Urothelium cell line (cell line): ENCODE measurements at regions not wholly inside any gene's neighbourhood (a gene's known extent, or its start where the extent isn't known, plus 50 kb on each side); places are given as distances from the start of the nearest gene placed in this dataset.
"Not testable (repeated sequence)": the region's sequence is repeated elsewhere in the genome, so short reads cannot be mapped to it uniquely, and the experiment has no call there.

ENCODE experiments used
- DNase-seq: peaks from one replicate; pipeline ENCODE4 v3.0.0; 2011; ENCODE audit warnings: low spot score, mixed read lengths
- FAIRE-seq: peaks from 2 replicates; lab custom pipeline; 2011; peaks lifted over from hg19 to GRCh38; lab: Jason Lieb, UNC

GRCh38 chrX:65888150-65888549 lies 151.7 kb downstream of the VSIG4 start:
- FAIRE-seq, DNase-seq: not testable (repeated sequence)

GRCh38 chrX:65883556-65883955 lies 156.3 kb downstream of the VSIG4 start:
- FAIRE-seq (no peak), DNase-seq (no peak)

GRCh38 chrX:65879977-65880799 lies 159.7 kb downstream of the VSIG4 start:
- no peak for DNase-seq
- no peak for FAIRE-seq

- no peak for FAIRE-seq
Measured at GRCh38 chrX:65878456-65878855, 161.4 kb downstream of the VSIG4 start.

GRCh38 chrX:65877953-65878352 lies 161.9 kb downstream of the VSIG4 start:
- no peak for DNase-seq
- FAIRE-seq = no peak

More at GRCh38 chrX:65878456-65878855, 161.4 kb downstream of the VSIG4 start:
- DNase-seq = no peak

GRCh38 chrX:65875614-65876013 lies 164.3 kb downstream of the VSIG4 start:
- FAIRE-seq, DNase-seq: not testable (repeated sequence)

GRCh38 chrX:65874765-65875164 lies 165.1 kb downstream of the VSIG4 start:
- FAIRE-seq (no peak), DNase-seq (no peak)

- DNase-seq (no peak), FAIRE-seq (no peak)
Measured at GRCh38 chrX:65874110-65874509, 165.8 kb downstream of the VSIG4 start.

- no peak for DNase-seq
- no peak for FAIRE-seq
Measured at GRCh38 chrX:65873385-65873784, 166.5 kb downstream of the VSIG4 start.

- peak; percentile 78 for DNase-seq
- FAIRE-seq = no peak
Measured at GRCh38 chrX:65871671-65872311, 168.1 kb downstream of the VSIG4 start.

GRCh38 chrX:65870544-65870943 lies 169.3 kb downstream of the VSIG4 start:
- FAIRE-seq, DNase-seq: not testable (repeated sequence)

GRCh38 chrX:65866773-65867172 lies 173.1 kb downstream of the VSIG4 start:
- FAIRE-seq (no peak), DNase-seq (no peak)

GRCh38 chrX:65866146-65866545 lies 173.7 kb downstream of the VSIG4 start:
- no peak for FAIRE-seq
- DNase-seq = no peak

- DNase-seq (no peak), FAIRE-seq (no peak)
Measured at GRCh38 chrX:65862638-65863037, 177.2 kb downstream of the VSIG4 start.

GRCh38 chrX:65859299-65859698 lies 180.6 kb downstream of the VSIG4 start:
- DNase-seq (no peak), FAIRE-seq (no peak)

- DNase-seq = not testable (repeated sequence)
Measured at GRCh38 chrX:65854437-65854836, 185.4 kb downstream of the VSIG4 start.

GRCh38 chrX:65851306-65851705 lies 183.9 kb downstream of the MSN start:
- not testable (repeated sequence) for FAIRE-seq, DNase-seq

More at GRCh38 chrX:65854437-65854836, 185.4 kb downstream of the VSIG4 start:
- FAIRE-seq = not testable (repeated sequence)

GRCh38 chrX:65850821-65851220 lies 183.4 kb downstream of the MSN start:
- FAIRE-seq = not testable (repeated sequence)

GRCh38 chrX:65846974-65847373 lies 179.5 kb downstream of the MSN start:
- DNase-seq (no peak), FAIRE-seq (no peak)

More at GRCh38 chrX:65850821-65851220, 183.4 kb downstream of the MSN start:
- DNase-seq = not testable (repeated sequence)

- FAIRE-seq (no peak), DNase-seq (no peak)
Measured at GRCh38 chrX:65841263-65841662, 173.8 kb downstream of the MSN start.

GRCh38 chrX:65838674-65839073 lies 171.2 kb downstream of the MSN start:
- DNase-seq (no peak), FAIRE-seq (no peak)
